GM21447 (cell line): ENCODE measurements at regions not wholly inside any gene's neighbourhood (a gene's known extent, or its start where the extent isn't known, plus 50 kb on each side); places are given as distances from the start of the nearest gene placed in this dataset.
"Not testable (repeated sequence)": the region's sequence is repeated elsewhere in the genome, so short reads cannot be mapped to it uniquely, and the experiment has no call there.

ENCODE experiments used
- ATAC-seq: cut with Tn5 transposase; IDR thresholded peaks from one replicate; pipeline ENCODE4 v1.9.1; 2021; ENCODE audit not compliant: unreplicated experiment

GRCh38 chrX:128992107-128992971, 531.0 kb downstream of the SMARCA1 start:
- no peak for ATAC-seq

GRCh38 chrX:128975745-128976144, 547.5 kb downstream of the SMARCA1 start:
- ATAC-seq, result no peak

- no peak for ATAC-seq
Observed at GRCh38 chrX:128973033-128973432, 550.3 kb downstream of the SMARCA1 start.

GRCh38 chrX:128961290-128961689, 562.0 kb downstream of the SMARCA1 start:
- ATAC-seq, result no peak

GRCh38 chrX:128954697-128955096, 568.6 kb downstream of the SMARCA1 start:
- ATAC-seq, result not testable (repeated sequence)

GRCh38 chrX:128931071-128931470, 592.2 kb downstream of the SMARCA1 start:
- ATAC-seq, result no peak

GRCh38 chrX:128929271-128930057, 593.8 kb downstream of the SMARCA1 start:
- ATAC-seq, result no peak

- ATAC-seq, result no peak
Observed at GRCh38 chrX:128928636-128929035, 594.7 kb downstream of the SMARCA1 start.

- ATAC-seq, result no peak
Observed at GRCh38 chrX:128927363-128927762, 595.9 kb downstream of the SMARCA1 start.

GRCh38 chrX:128906753-128907152, 616.5 kb downstream of the SMARCA1 start:
- no peak for ATAC-seq

GRCh38 chrX:128901018-128901417, 622.3 kb downstream of the SMARCA1 start:
- no peak for ATAC-seq

- no peak for ATAC-seq
Observed at GRCh38 chrX:128897621-128898020, 625.7 kb downstream of the SMARCA1 start.

GRCh38 chrX:128891554-128891953, 631.7 kb downstream of the SMARCA1 start:
- no peak for ATAC-seq

GRCh38 chrX:128884430-128884829, 638.9 kb downstream of the SMARCA1 start:
- no peak for ATAC-seq

- ATAC-seq, result no peak
Observed at GRCh38 chrX:128883650-128884049, 639.6 kb downstream of the SMARCA1 start.

- no peak for ATAC-seq
Observed at GRCh38 chrX:128870361-128870760, 652.9 kb downstream of the SMARCA1 start.

- no peak for ATAC-seq
Observed at GRCh38 chrX:128862557-128862956, 660.7 kb downstream of the SMARCA1 start.

GRCh38 chrX:128848374-128848773, 674.9 kb downstream of the SMARCA1 start:
- ATAC-seq, result no peak

- ATAC-seq, result no peak
Observed at GRCh38 chrX:128846385-128846784, 676.9 kb downstream of the SMARCA1 start.

- no peak for ATAC-seq
Observed at GRCh38 chrX:128818690-128819089, 704.6 kb downstream of the SMARCA1 start.

- no peak for ATAC-seq
Observed at GRCh38 chrX:128816919-128817318, 706.4 kb downstream of the SMARCA1 start.

- no peak for ATAC-seq
Observed at GRCh38 chrX:128807367-128807766, 715.9 kb downstream of the SMARCA1 start.
